ENCODE measurements at regions not wholly inside any gene's neighbourhood (a gene's known extent, or its start where the extent isn't known, plus 50 kb on each side); places are given as distances from the start of the nearest gene placed in this dataset.

DNA sequence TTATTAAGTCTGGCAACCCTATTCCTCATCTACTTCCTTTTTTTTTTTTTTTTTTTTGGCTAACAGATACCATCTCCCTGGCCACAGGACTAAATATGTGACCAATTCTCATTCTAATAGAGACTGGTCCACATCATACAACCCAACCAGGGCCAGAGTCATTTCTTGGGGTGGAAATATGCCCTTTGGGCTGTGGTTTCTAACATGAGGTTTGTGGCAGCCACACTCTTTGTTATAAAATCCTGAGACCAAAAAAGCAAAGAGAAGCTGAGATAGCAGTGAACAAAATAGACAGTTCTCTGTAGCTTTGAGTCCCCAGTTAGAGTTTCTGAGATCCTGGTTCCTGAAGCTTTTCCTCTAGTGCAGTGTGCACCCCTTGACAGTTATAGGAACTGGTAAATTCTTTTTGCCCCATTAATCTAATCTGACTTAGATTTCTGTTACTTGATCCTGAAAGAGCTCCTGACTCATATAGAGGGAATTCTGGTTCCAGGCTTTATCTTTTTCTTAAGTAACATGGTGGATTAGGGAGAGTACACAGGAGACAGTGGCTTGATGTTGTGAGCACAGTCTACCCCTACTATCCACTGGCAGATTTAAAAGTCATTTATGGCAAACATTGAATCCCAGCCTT, 86.8 kb downstream of the MAIP1 start:
- H3K27ac Mint-ChIP-seq, result no peak overlapping the region
- H3K4me1 Mint-ChIP-seq, result no peaks in the 10 kb centered on the region
- no peak for DNase-seq
- H3K9me3 Mint-ChIP-seq, result peaks cover 6 to 43% (median 26%) of the 10 kb centered on the region in 7 donors
- peaks cover 0 to 11% (median 10%) of the 10 kb centered on the region in 3 donors for H3K27me3 Mint-ChIP-seq
- H3K4me3 Mint-ChIP-seq, result no peak overlapping the region
- H3K36me3 Mint-ChIP-seq, result peaks cover 0 to 8% of the 10 kb centered on the region in 2 donors
- no peak for ATAC-seq (ENCODE audit: low read depth in 2 of 2)

GRCh38 chr2:200042944-200043343, 87.6 kb downstream of the MAIP1 start:
- Mint-ChIP-seq H3K27ac (no peak overlapping the region), H3K4me3 (no peak overlapping the region), H3K36me3 (peaks cover 0 to 8% of the 10 kb centered on the region in 2 donors), H3K27me3 (peaks cover 0 to 11% (median 10%) of the 10 kb centered on the region in 3 donors), H3K4me1 (no peaks in the 10 kb centered on the region), H3K9me3 (peaks cover 6 to 50% (median 27%) of the 10 kb centered on the region in 7 donors)
- DNase-seq (no peak), ATAC-seq (ENCODE audit: low read depth in 2 of 2) (no peak)

- DNase-seq, result no peak
- no peak overlapping the region for H3K27ac Mint-ChIP-seq
- peaks cover 0 to 8% of the 10 kb centered on the region in 2 donors for H3K36me3 Mint-ChIP-seq
- peaks cover 4 to 11% (median 10%) of the 10 kb centered on the region in 3 donors for H3K27me3 Mint-ChIP-seq
- no peak for ATAC-seq (ENCODE audit: low read depth in 2 of 2)
- peaks cover 6 to 50% (median 27%) of the 10 kb centered on the region in 7 donors for H3K9me3 Mint-ChIP-seq
- H3K4me1 Mint-ChIP-seq, result no peaks in the 10 kb centered on the region
- H3K4me3 Mint-ChIP-seq, result no peak overlapping the region
Observed at GRCh38 chr2:200044453-200044852, 89.1 kb downstream of the MAIP1 start.

- Mint-ChIP-seq H3K9me3 (peaks cover 6 to 44% (median 27%) of the 10 kb centered on the region in 7 donors), H3K27ac (no peak overlapping the region), H3K36me3 (peaks cover 0 to 8% of the 10 kb centered on the region in 2 donors), H3K4me3 (no peak overlapping the region), H3K27me3 (peaks cover 0 to 4% (median 4%) of the 10 kb centered on the region in 3 donors), H3K4me1 (no peaks in the 10 kb centered on the region)
- DNase-seq (no peak), ATAC-seq (ENCODE audit: low read depth in 2 of 2) (no peak)
Observed at GRCh38 chr2:200048421-200048820, 93.0 kb downstream of the MAIP1 start.

DNA sequence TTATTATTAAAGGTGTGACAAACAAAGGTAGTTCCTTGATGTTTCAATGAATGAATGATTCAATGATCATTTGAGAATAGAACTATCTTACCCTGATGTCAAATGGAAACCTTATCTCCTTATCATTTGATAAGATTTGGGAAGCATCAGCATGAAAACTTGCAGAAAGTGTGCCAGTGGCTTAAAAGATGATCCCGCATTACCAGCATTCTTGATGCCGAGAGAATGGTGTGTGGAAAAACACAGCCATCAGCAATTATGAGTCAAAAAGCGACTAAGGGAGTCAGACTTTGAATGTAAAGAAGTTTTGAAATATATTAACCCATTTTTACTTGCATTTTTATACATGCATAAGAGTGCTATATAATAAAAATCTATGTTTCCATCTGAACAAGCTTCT, 93.7 kb downstream of the MAIP1 start:
- H3K36me3 Mint-ChIP-seq, result peaks cover 0 to 8% of the 10 kb centered on the region in 2 donors
- H3K4me1 Mint-ChIP-seq, result no peaks in the 10 kb centered on the region
- ATAC-seq (ENCODE audit: low read depth in 2 of 2), result no peak
- H3K4me3 Mint-ChIP-seq, result no peak overlapping the region
- DNase-seq, result no peak
- peaks cover 0 to 4% (median 4%) of the 10 kb centered on the region in 3 donors for H3K27me3 Mint-ChIP-seq
- peaks cover 6 to 38% (median 23%) of the 10 kb centered on the region in 7 donors for H3K9me3 Mint-ChIP-seq
- no peak overlapping the region for H3K27ac Mint-ChIP-seq

- Mint-ChIP-seq H3K27me3 (peaks cover 5 to 12% (median 7%) of the 10 kb centered on the region in 3 donors), H3K4me3 (no peak overlapping the region), H3K9me3 (peaks cover 2 to 18% (median 8%) of the 10 kb centered on the region in 7 donors), H3K27ac (no peak overlapping the region), H3K36me3 (no peaks in the 10 kb centered on the region), H3K4me1 (no peaks in the 10 kb centered on the region)
- ATAC-seq (ENCODE audit: low read depth in 2 of 2) (no peak), DNase-seq (no peak)
Observed at GRCh38 chr2:200050921-200051610, 95.7 kb downstream of the MAIP1 start.

DNA sequence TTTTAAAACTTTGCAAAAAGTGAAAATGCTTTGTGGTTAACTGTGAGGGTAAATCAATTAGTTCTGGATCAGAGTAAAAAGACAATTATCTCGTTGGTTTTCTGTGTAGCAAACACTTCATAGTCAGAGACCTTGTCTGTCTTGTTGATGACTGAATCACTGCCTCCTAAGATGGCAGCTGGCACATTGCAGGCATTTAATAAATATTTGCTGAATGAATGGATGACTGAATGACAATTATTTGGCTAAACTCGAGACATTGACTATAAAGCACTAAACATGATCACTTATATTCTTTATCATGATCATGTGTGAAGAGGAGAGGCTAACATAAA, 96.2 kb downstream of the MAIP1 start:
- H3K9me3 Mint-ChIP-seq, result peaks cover 0 to 13% (median 3%) of the 10 kb centered on the region in 7 donors
- DNase-seq (no peak), ATAC-seq (ENCODE audit: low read depth in 2 of 2) (no peak)
- peaks cover 7 to 15% (median 10%) of the 10 kb centered on the region in 3 donors for H3K27me3 Mint-ChIP-seq
- no peaks in the 10 kb centered on the region for H3K4me1 Mint-ChIP-seq
- no peak overlapping the region for H3K4me3 Mint-ChIP-seq
- no peaks in the 10 kb centered on the region for H3K36me3 Mint-ChIP-seq
- no peak overlapping the region for H3K27ac Mint-ChIP-seq

DNA sequence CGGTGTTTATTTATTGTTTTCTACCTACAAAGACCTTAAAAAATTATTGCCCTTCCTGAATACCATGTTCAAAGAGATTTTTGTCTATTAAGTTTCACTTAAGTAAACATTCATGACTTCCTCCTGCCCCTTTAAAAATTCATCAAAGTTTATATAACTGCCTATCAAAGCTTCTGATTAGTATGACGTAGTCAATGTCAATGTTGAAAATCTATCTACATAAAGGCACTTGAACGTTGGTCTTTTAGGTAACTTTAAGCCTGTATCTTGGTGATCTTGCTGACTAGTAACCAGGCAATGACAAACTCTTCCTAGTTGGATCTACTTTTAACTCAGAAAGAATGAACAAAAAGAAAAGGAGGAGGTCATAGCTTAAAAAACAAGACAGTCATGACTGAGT, 97.2 kb downstream of the MAIP1 start:
- peaks cover 0 to 4% (median 2%) of the 10 kb centered on the region in 7 donors for H3K9me3 Mint-ChIP-seq
- no peaks in the 10 kb centered on the region for H3K4me1 Mint-ChIP-seq
- peaks cover 7 to 20% (median 19%) of the 10 kb centered on the region in 3 donors for H3K27me3 Mint-ChIP-seq
- ATAC-seq (ENCODE audit: low read depth in 2 of 2) (no peak), DNase-seq (no peak)
- no peak overlapping the region for H3K27ac Mint-ChIP-seq
- no peak overlapping the region for H3K4me3 Mint-ChIP-seq
- H3K36me3 Mint-ChIP-seq, result no peaks in the 10 kb centered on the region

- Mint-ChIP-seq H3K9me3 (peaks cover 0 to 6% (median 0%) of the 10 kb centered on the region in 7 donors), H3K27me3 (peaks cover 3 to 35% (median 33%) of the 10 kb centered on the region in 3 donors), H3K4me3 (no peak overlapping the region), H3K36me3 (no peaks in the 10 kb centered on the region), H3K27ac (no peak overlapping the region), H3K4me1 (no peaks in the 10 kb centered on the region)
- no peak for DNase-seq
- ATAC-seq (ENCODE audit: low read depth in 2 of 2), result no peak
Observed at GRCh38 chr2:200054681-200055468, 99.5 kb downstream of the MAIP1 start.

DNA sequence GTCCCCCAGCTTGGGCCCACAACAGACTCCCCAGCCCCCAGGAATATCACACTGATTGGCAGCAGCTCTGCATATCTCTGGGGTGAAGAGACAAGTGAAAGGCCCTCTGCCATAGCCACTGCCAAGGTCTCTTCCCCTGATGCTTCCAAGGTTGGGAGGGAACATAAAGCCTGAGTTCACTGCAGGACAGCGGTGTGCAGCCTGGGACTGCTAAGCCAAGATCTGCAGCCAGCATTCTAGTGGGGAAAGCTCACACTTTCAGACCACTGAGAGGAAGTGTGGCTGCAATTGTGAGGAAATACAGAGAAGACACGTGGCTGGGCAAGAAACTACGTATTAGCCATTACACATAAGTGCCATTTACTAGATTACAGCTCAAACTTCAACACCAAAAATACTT, 100.7 kb downstream of the MAIP1 start:
- Mint-ChIP-seq H3K27ac (no peak overlapping the region), H3K27me3 (peaks cover 3 to 35% (median 33%) of the 10 kb centered on the region in 3 donors), H3K36me3 (no peaks in the 10 kb centered on the region), H3K4me1 (no peaks in the 10 kb centered on the region), H3K4me3 (no peak overlapping the region), H3K9me3 (peaks cover 0 to 6% (median 0%) of the 10 kb centered on the region in 7 donors)
- ATAC-seq (ENCODE audit: low read depth in 2 of 2), result no peak
- DNase-seq, result no peak

DNA sequence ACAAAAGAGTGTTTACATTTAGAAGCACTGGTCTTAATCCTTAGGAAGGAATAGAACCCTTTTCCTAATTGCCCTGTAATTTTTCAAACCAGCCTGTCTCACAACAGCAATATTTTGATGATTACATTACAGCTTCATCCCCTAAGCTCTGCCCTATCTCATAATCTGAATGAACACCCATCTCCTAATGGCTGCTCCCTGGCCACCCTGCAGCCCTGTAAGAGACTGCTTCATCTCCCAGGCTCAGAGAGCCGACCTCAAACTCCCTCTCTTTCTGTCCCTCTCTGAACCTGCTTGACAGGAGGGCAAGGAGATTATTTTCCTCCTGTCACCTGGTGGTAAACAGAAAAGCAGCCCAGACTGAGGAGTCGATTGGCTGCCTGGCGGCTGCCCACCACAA, 107.8 kb downstream of the MAIP1 start:
- DNase-seq (no peak), ATAC-seq (ENCODE audit: low read depth in 2 of 2) (no peak)
- Mint-ChIP-seq H3K9me3 (peaks cover 0 to 2% (median 0%) of the 10 kb centered on the region in 7 donors), H3K27ac (no peak overlapping the region), H3K4me3 (peak overlapping the region in 2 of 8 donors; percentile 26 to 43), H3K4me1 (no peaks in the 10 kb centered on the region), H3K27me3 (peaks cover 4 to 30% (median 16%) of the 10 kb centered on the region in 3 donors), H3K36me3 (no peaks in the 10 kb centered on the region)

GRCh38 chr2:200064879-200065278, 109.5 kb downstream of the MAIP1 start:
- peaks cover 4 to 19% (median 5%) of the 10 kb centered on the region in 3 donors for H3K27me3 Mint-ChIP-seq
- H3K27ac Mint-ChIP-seq, result no peak overlapping the region
- ATAC-seq (ENCODE audit: low read depth in 2 of 2), result no peak
- H3K4me3 Mint-ChIP-seq, result no peak overlapping the region
- no peaks in the 10 kb centered on the region for H3K36me3 Mint-ChIP-seq
- H3K9me3 Mint-ChIP-seq, result peaks cover 0 to 3% (median 0%) of the 10 kb centered on the region in 7 donors
- H3K4me1 Mint-ChIP-seq, result no peaks in the 10 kb centered on the region
- no peak for DNase-seq

DNA sequence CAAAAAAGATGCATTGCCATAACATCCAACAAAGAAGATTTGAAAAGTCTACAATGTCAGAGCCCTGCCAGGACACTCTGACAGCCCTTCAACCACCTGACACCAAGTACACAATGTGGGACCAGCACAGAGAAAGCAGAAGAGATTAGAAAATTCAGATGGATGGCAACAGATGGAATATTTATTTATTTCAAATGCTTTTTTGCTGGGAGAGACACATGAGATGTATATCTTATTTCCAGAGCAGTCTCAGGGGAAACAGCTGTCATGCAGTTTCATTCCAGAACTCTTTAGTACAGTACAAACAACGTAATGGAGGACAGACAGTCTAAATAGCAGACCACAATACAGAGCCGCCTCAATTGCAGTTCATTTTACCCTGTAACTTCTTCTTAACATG, 110.1 kb downstream of the MAIP1 start:
- Mint-ChIP-seq H3K9me3 (peaks cover 0 to 3% (median 0%) of the 10 kb centered on the region in 7 donors), H3K27ac (no peak overlapping the region), H3K4me3 (no peak overlapping the region), H3K27me3 (peaks cover 4 to 19% (median 5%) of the 10 kb centered on the region in 3 donors), H3K36me3 (no peaks in the 10 kb centered on the region), H3K4me1 (no peaks in the 10 kb centered on the region)
- DNase-seq (no peak), ATAC-seq (ENCODE audit: low read depth in 2 of 2) (no peak)

All from naive B cell (primary cell).